SK-N-SH (cell line): ENCODE measurements at regions not wholly inside any gene's neighbourhood (a gene's known extent, or its start where the extent isn't known, plus 50 kb on each side); places are given as distances from the start of the nearest gene placed in this dataset.
"Not testable (repeated sequence)": the region's sequence is repeated elsewhere in the genome, so short reads cannot be mapped to it uniquely, and the experiment has no call there.

Source experiments
- CTCF ChIA-PET: fragments of 300-600, 350-600 bp; formaldehyde crosslinking; extraction: SDS; loops from one replicate; lab custom pipeline; 2021; lab: Yijun Ruan, JAX
- POLR2A ChIA-PET: fragments of 350-600 bp; sonication (Branson Sonifier 250); formaldehyde crosslinking; extraction: SDS; loops from one replicate; lab custom pipeline; 2020; ENCODE audit warnings: antibody characterized with exemption, inconsistent platforms; lab: Yijun Ruan, JAX
- DNase-seq: peaks from one replicate; pipeline ENCODE4 v3.0.0; 2012
- H2AFZ ChIP-seq: fragments of 200-600 bp; sonication (generic); 2 replicates; pipeline ENCODE4 v1.8.1; 2016; ENCODE audit warnings: antibody characterized with exemption, mild to moderate bottlenecking, low read depth
- H3F3A ChIP-seq: fragments of 200-600 bp; sonication (generic); replicated peaks from 2 replicates; pipeline ENCODE3; 2016; ENCODE audit warnings: antibody characterized with exemption, mild to moderate bottlenecking; ENCODE audit not compliant: insufficient read depth
- H3K27ac ChIP-seq, 2 experiments: fragments of 200-500 bp in 1 of 2; fragments of 200-600 bp in 1 of 2; sonication (Bioruptor generic) in 1 of 2; sonication (generic), shearing (Covaris generic) in 1 of 2; 2 replicates each; pipeline versions ENCODE4 v1.5.1 to v1.6.1; 2014 to 2016; ENCODE audit warnings: low read depth in 2 of 2, inconsistent platforms in 1 of 2, low read length in 1 of 2, mild to moderate bottlenecking in 1 of 2, mixed read lengths in 1 of 2
- H3K27me3 ChIP-seq: fragments of 200-600 bp; sonication (generic), shearing (Covaris generic); 2 replicates; pipeline ENCODE4 v1.6.1; 2016; ENCODE audit warnings: mixed run types; ENCODE audit not compliant: insufficient read depth
- H3K36me3 ChIP-seq, 2 experiments: fragments of 200-500 bp in 1 of 2; fragments of 200-600 bp in 1 of 2; sonication (Bioruptor generic) in 1 of 2; sonication (generic) in 1 of 2; replicated peaks in 1 of 2; 2 replicates each; pipeline versions ENCODE3 to v1.5.1; 2014 to 2016; ENCODE audit warnings: low read length in 1 of 2, mild to moderate bottlenecking in 1 of 2; ENCODE audit not compliant: insufficient read depth in 2 of 2, control insufficient read depth in 1 of 2
- H3K4me1 ChIP-seq, 2 experiments: fragments of 200-500 bp in 1 of 2; fragments of 200-600 bp in 1 of 2; sonication (Bioruptor generic) in 1 of 2; sonication (generic), shearing (Covaris generic) in 1 of 2; 2 replicates each; pipeline versions ENCODE4 v1.5.1 to v1.6.1; 2014 to 2016; ENCODE audit warnings: low read depth in 1 of 2, low read length in 1 of 2, mixed run types in 1 of 2; ENCODE audit not compliant: insufficient read depth in 2 of 2, control insufficient read depth in 1 of 2
- H3K4me2 ChIP-seq: fragments of 200-600 bp; sonication (generic), shearing (Covaris generic); 2 replicates; pipeline ENCODE4 v1.6.1; 2017; ENCODE audit warnings: mixed run types
- H3K4me3 ChIP-seq, 2 experiments: fragments of 200-500 bp in 1 of 2; fragments of 200-600 bp in 1 of 2; sonication (Bioruptor generic) in 1 of 2; sonication (generic), shearing (Covaris generic) in 1 of 2; 2 replicates each; pipeline versions ENCODE4 v1.5.1 to v1.8.1; 2014 to 2016; ENCODE audit warnings: low read depth in 2 of 2, inconsistent platforms in 1 of 2, low read length in 1 of 2, mild to moderate bottlenecking in 1 of 2, mixed read lengths in 1 of 2, moderate library complexity in 1 of 2
- H3K79me2 ChIP-seq: fragments of 200-600 bp; sonication (generic); 2 replicates; pipeline ENCODE4 v1.8.1; 2017; ENCODE audit warnings: mild to moderate bottlenecking; ENCODE audit not compliant: insufficient read depth
- H3K9ac ChIP-seq: fragments of 200-600 bp; sonication (generic); 2 replicates; pipeline ENCODE4 v1.6.1; 2017; ENCODE audit warnings: mixed run types
- H3K9me2 ChIP-seq: fragments of 200-600 bp; sonication (generic); 2 replicates; pipeline ENCODE4 v1.6.1; 2017; ENCODE audit warnings: mixed run types
- H3K9me3 ChIP-seq: fragments of 200-600 bp; sonication (generic); 2 replicates; pipeline ENCODE4 v1.6.1; 2017; ENCODE audit warnings: mixed run types, mild to moderate bottlenecking, moderate library complexity
- H4K20me1 ChIP-seq: fragments of 200-600 bp; sonication (generic); 2 replicates; pipeline ENCODE4 v1.6.1; 2017; ENCODE audit warnings: mild to moderate bottlenecking, mixed run types; ENCODE audit not compliant: insufficient read depth
- EZH2phosphoT487 ChIP-seq: fragments of 200-600 bp; sonication (generic); IDR thresholded peaks from 2 replicates; pipeline ENCODE4 v1.6.1; 2017; ENCODE audit warnings: low read depth, mixed run types, mild to moderate bottlenecking, antibody characterized with exemption, moderate library complexity, borderline replicate concordance
- FOXM1 ChIP-seq: IDR thresholded peaks from 2 replicates; pipeline ENCODE4 v1.4.0; 2012; ENCODE audit warnings: low read depth, mild to moderate bottlenecking
- GATA2 ChIP-seq: sonication (generic); formaldehyde crosslinking; IDR thresholded peaks from 2 replicates; pipeline ENCODE4 v1.5.0; 2020; ENCODE audit warnings: mild to moderate bottlenecking, missing genetic modification reagents
- JUND ChIP-seq: IDR thresholded peaks from 2 replicates; pipeline ENCODE4 v1.4.0; 2012
- MAX ChIP-seq: IDR thresholded peaks from 2 replicates; pipeline ENCODE4 v1.4.0; 2012; ENCODE audit warnings: low read depth
- MEF2A ChIP-seq: IDR thresholded peaks from 2 replicates; pipeline ENCODE4 v1.4.0; 2012; ENCODE audit warnings: low read depth, borderline replicate concordance
- MXI1 ChIP-seq: IDR thresholded peaks from 2 replicates; pipeline ENCODE4 v1.6.1; 2012; ENCODE audit warnings: mild to moderate bottlenecking, low read depth, low read length, improper control_type of control experiment
- NFIC ChIP-seq: IDR thresholded peaks from 2 replicates; pipeline ENCODE4 v1.4.0; 2012; ENCODE audit warnings: borderline replicate concordance
- POLR2AphosphoS5 ChIP-seq: IDR thresholded peaks from 2 replicates; pipeline ENCODE4 v1.6.1; 2012; ENCODE audit warnings: low read depth, low read length
- REST ChIP-seq: IDR thresholded peaks from 2 replicates; pipeline ENCODE4 v1.6.1; 2012; ENCODE audit warnings: mild to moderate bottlenecking, low read depth, low read length, moderate library complexity
- RXRA ChIP-seq: IDR thresholded peaks from 2 replicates; pipeline ENCODE4 v1.4.0; 2012; ENCODE audit warnings: low read depth, mild to moderate bottlenecking, borderline replicate concordance
- USF1 ChIP-seq: IDR thresholded peaks from 2 replicates; pipeline ENCODE4 v1.4.0; 2012; ENCODE audit warnings: low read depth, borderline replicate concordance
- YY1 ChIP-seq: IDR thresholded peaks from 2 replicates; pipeline ENCODE4 v1.4.0; 2012; ENCODE audit warnings: low read depth, mild to moderate bottlenecking
- WGBS: methylation state at CpG from one replicate; pipeline ENCODE4 v1.1.6; 2017; ENCODE audit warnings: low lambda C conversion rate; 5-methylcytosine and 5-hydroxymethylcytosine counted together

GRCh38 chrX:71828086-71828485 lies 64.9 kb downstream of the CXorf49B start:
- 20% methylated on average over 1 of the region's 6 CpGs for WGBS
- Histone ChIP-seq H3K4me3 (no peak overlapping the region), H3K36me3 (no peaks in the 10 kb centered on the region), H3F3A (no peaks in the 10 kb centered on the region), H3K27me3 (peaks cover 17% of the 10 kb centered on the region; the same call in 1 of the 2 replicates), H4K20me1 (no peaks in the 10 kb centered on the region), H3K9ac (no peak overlapping the region), H3K27ac (no peak overlapping the region), H3K9me3 (no peaks in the 10 kb centered on the region), H2AFZ (no peak overlapping the region), H3K79me2 (no peaks in the 10 kb centered on the region), H3K4me2 (no peak overlapping the region), H3K9me2 (no peaks in the 10 kb centered on the region), H3K4me1 (no peaks in the 10 kb centered on the region)
- TF ChIP-seq REST (no peak), EZH2phosphoT487 (no peak), JUND (no peak), USF1 (no peak), MEF2A (no peak), FOXM1 (no peak), YY1 (no peak), RXRA (no peak), MAX (no peak), MXI1 (no peak), POLR2AphosphoS5 (no peak), GATA2 (no peak), NFIC (no peak)
- ChIA-PET POLR2A (no interaction called here), CTCF (no interaction called here)
- no peak for DNase-seq

GRCh38 chrX:71838092-71838491 lies 72.6 kb upstream of the NHSL2 start:
- H3F3A ChIP-seq, H3K9me2 ChIP-seq, H4K20me1 ChIP-seq, H3K79me2 ChIP-seq, H3K4me1 ChIP-seq, H3K9me3 ChIP-seq, H3K36me3 ChIP-seq, H3K27ac ChIP-seq, H3K4me2 ChIP-seq, H3K9ac ChIP-seq, H2AFZ ChIP-seq, H3K4me3 ChIP-seq, H3K27me3 ChIP-seq, CTCF ChIA-PET, DNase-seq, POLR2A ChIA-PET: not testable (repeated sequence)
- 18% methylated on average over 4 of the region's 4 CpGs for WGBS
